Ovary (tissue), 3 donors: ENCODE measurements at regions not wholly inside any gene's neighbourhood (a gene's known extent, or its start where the extent isn't known, plus 50 kb on each side); places are given as distances from the start of the nearest gene placed in this dataset.

Source experiments
- EP300 ChIP-seq: sonication (generic); formaldehyde crosslinking; IDR thresholded peaks from one replicate; pipeline ENCODE4 v1.6.1; 2017; ENCODE audit warnings: antibody characterized with exemption
- POLR2A ChIP-seq: fragments of 450-650 bp; IDR thresholded peaks from one replicate; pipeline ENCODE4 v1.6.1; 2017; ENCODE audit warnings: antibody characterized with exemption, mild to moderate bottlenecking, moderate library complexity
- TF ChIP-seq, protein P1 (sequence below), 3 donors: fragments of 450-650 bp in 2 of 3; fragments of 200-600 bp in 1 of 3; IDR thresholded peaks; one replicate each; pipeline versions ENCODE4 v1.5.1 to v1.8.0; 2016 to 2022; ENCODE audit warnings: antibody characterized with exemption in 3 of 3, mild to moderate bottlenecking in 1 of 3
- donor health status: DM: no; HTN: no; CAD: no.

DNA sequence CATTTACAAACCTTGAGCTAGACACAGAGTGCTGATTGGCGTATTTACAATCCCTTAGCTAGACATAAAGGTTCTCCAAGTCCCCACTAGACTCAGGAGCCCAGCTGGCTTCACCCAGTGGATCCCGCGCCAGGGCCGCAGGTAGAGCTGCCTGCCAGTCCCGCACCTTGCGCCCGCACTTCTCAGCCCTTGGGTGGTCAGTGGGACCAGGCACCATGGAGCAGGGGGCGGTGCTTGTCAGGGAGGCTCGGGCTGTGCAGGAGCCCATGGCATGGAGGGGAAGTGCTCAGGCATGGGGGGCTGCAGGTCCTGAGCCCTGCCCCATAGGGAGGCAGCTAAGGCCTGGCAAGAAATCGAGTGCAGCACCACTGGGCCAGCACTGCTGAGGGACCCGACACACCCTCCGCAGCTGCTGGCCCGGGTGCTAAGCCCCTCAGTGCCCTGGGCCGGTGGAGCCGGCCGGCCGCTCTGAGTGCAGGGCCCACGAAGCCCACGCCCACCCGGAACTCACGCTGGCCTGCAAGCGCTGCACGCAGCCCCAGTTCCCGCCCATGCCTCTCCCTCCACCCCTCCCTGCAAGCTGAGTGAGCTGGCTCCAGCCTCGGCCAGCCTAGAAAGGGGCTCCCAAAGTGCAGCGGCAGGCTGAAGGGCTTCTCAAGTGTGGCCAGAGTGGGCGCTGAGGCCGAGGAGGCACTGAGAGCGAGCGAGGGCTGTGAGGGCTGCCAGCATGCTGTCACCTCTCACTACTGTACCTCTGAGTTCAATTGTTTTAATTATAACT is 1213.9 kb downstream of the OTOL1 start:
- TF ChIP-seq, protein P1, sequence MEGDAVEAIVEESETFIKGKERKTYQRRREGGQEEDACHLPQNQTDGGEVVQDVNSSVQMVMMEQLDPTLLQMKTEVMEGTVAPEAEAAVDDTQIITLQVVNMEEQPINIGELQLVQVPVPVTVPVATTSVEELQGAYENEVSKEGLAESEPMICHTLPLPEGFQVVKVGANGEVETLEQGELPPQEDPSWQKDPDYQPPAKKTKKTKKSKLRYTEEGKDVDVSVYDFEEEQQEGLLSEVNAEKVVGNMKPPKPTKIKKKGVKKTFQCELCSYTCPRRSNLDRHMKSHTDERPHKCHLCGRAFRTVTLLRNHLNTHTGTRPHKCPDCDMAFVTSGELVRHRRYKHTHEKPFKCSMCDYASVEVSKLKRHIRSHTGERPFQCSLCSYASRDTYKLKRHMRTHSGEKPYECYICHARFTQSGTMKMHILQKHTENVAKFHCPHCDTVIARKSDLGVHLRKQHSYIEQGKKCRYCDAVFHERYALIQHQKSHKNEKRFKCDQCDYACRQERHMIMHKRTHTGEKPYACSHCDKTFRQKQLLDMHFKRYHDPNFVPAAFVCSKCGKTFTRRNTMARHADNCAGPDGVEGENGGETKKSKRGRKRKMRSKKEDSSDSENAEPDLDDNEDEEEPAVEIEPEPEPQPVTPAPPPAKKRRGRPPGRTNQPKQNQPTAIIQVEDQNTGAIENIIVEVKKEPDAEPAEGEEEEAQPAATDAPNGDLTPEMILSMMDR (IDR thresholded peaks at IDR 0.05), result no peak
- TF ChIP-seq EP300, result no peak
- TF ChIP-seq POLR2A, result no peak
